Keratinocyte (primary cell): ENCODE measurements at regions not wholly inside any gene's neighbourhood (a gene's known extent, or its start where the extent isn't known, plus 50 kb on each side); places are given as distances from the start of the nearest gene placed in this dataset.

Source experiments
- DNase-seq: peaks from one replicate; pipeline ENCODE4 v3.0.0-alpha.2; 2011; ENCODE audit warnings: low read depth, missing footprints, low spot score
- FAIRE-seq: peaks from 2 replicates; lab custom pipeline; 2011; peaks lifted over from hg19 to GRCh38; lab: Jason Lieb, UNC
- H2AFZ ChIP-seq: 2 replicates; pipeline ENCODE4 v1.6.0; 2012; ENCODE audit warnings: low read length, control low read depth, inconsistent platforms; ENCODE audit not compliant: control insufficient read depth
- H3K27ac ChIP-seq: 2 replicates; pipeline ENCODE4 v1.5.1; 2011; ENCODE audit warnings: low read length; ENCODE audit not compliant: control insufficient read depth, insufficient read depth
- H3K27me3 ChIP-seq: 3 replicates; pipeline ENCODE4 v1.6.0; 2011; ENCODE audit warnings: low read length; ENCODE audit not compliant: control insufficient read depth, insufficient read depth; ENCODE audit errors: extremely low read depth
- H3K36me3 ChIP-seq, 2 experiments: 2 replicates in 1 of 2; 3 replicates in 1 of 2; pipeline ENCODE4 v1.5.1; 2011; ENCODE audit warnings: low read length in 2 of 2, mild to moderate bottlenecking in 1 of 2; ENCODE audit not compliant: control insufficient read depth in 2 of 2, insufficient read depth in 2 of 2; ENCODE audit errors: extremely low read depth in 1 of 2
- H3K4me1 ChIP-seq: 3 replicates; pipeline ENCODE4 v1.5.1; 2011; ENCODE audit warnings: low read length; ENCODE audit not compliant: control insufficient read depth, insufficient read depth; ENCODE audit errors: extremely low read depth
- H3K4me2 ChIP-seq: 3 replicates; pipeline ENCODE4 v1.6.0; 2011; ENCODE audit warnings: low read depth, low read length; ENCODE audit not compliant: control insufficient read depth, insufficient read depth; ENCODE audit errors: extremely low read depth
- H3K4me3 ChIP-seq, 3 experiments: fragments of 200-600 bp in 1 of 3; sonication (generic) in 1 of 3; 2 replicates in 2 of 3; 3 replicates in 1 of 3; pipeline ENCODE4 v1.5.1; 2011 to 2016; ENCODE audit warnings: low read length in 3 of 3, mild to moderate bottlenecking in 3 of 3, control low read depth in 2 of 3, inconsistent platforms in 1 of 3, low read depth in 1 of 3, mixed read lengths in 1 of 3, mixed run types in 1 of 3, moderate library complexity in 1 of 3; ENCODE audit not compliant: control insufficient read depth in 2 of 3, insufficient read depth in 2 of 3; ENCODE audit errors: extremely low read depth in 1 of 3
- H3K79me2 ChIP-seq: 2 replicates; pipeline ENCODE4 v1.6.0; 2012; ENCODE audit warnings: low read length; ENCODE audit not compliant: control insufficient read depth, insufficient read depth
- H3K9ac ChIP-seq: 3 replicates; pipeline ENCODE4 v1.6.0; 2011; ENCODE audit warnings: low read length; ENCODE audit not compliant: control insufficient read depth, insufficient read depth; ENCODE audit errors: extremely low read depth
- H3K9me1 ChIP-seq: 3 replicates; pipeline ENCODE4 v1.6.0; 2011; ENCODE audit warnings: low read length; ENCODE audit not compliant: control insufficient read depth, insufficient read depth; ENCODE audit errors: extremely low read depth
- H3K9me3 ChIP-seq: 2 replicates; pipeline ENCODE4 v1.5.1; 2012; ENCODE audit warnings: low read depth, low read length; ENCODE audit not compliant: control insufficient read depth
- H4K20me1 ChIP-seq: 3 replicates; pipeline ENCODE4 v1.6.0; 2011; ENCODE audit warnings: low read length; ENCODE audit not compliant: control insufficient read depth, insufficient read depth; ENCODE audit errors: extremely low read depth
- CTCF ChIP-seq, 3 experiments: IDR thresholded peaks in 1 of 3; conservative IDR thresholded peaks in 1 of 3; optimal IDR thresholded peaks in 1 of 3; 2 replicates in 2 of 3; 3 replicates in 1 of 3; pipeline versions ENCODE3 to v1.5.1; 2011; ENCODE audit warnings: low read length in 3 of 3, mild to moderate bottlenecking in 3 of 3, moderate library complexity in 2 of 3, control low read depth in 1 of 3, inconsistent platforms in 1 of 3; ENCODE audit not compliant: insufficient read depth in 2 of 3; ENCODE audit errors: extremely low read depth in 1 of 3
- EZH2 ChIP-seq: IDR thresholded peaks from one replicate; pipeline ENCODE4 v1.6.1; 2012; ENCODE audit warnings: inconsistent platforms, mild to moderate bottlenecking, low read length, moderate library complexity
- dilution Hi-C: fragments of 300-500 bp; cut with MboI; formaldehyde crosslinking; loops from one replicate; pipeline ENCODE4 v1.7.0; 2020; ENCODE audit warnings: low sequenced_read_pairs; ENCODE audit not compliant: extremely low pct_ligation_motif_present

- no peak for FAIRE-seq
- TF ChIP-seq EZH2 (no peak), CTCF (optimal IDR thresholded peaks at IDR 0.05 in 1 of 3, IDR thresholded peaks at IDR 0.05 in 1 of 3, conservative IDR thresholded peaks at IDR 0.05 in 1 of 3; ENCODE audit: extremely low read depth in 1 of 3, insufficient read depth in 2 of 3, low read length in 3 of 3) (no peak)
- dilution Hi-C loops, result no loop called here
Observed at GRCh38 chr14:29462321-29462720, 465.3 kb downstream of the PRKD1 start.

GRCh38 chr14:29462772-29463171 is 464.9 kb downstream of the PRKD1 start:
- H3K9me1 ChIP-seq, result no peaks in the 10 kb centered on the region
- dilution Hi-C loops, result no loop called here

More at GRCh38 chr14:29462321-29462720, 465.3 kb downstream of the PRKD1 start:
- H3K9me1 ChIP-seq, result no peaks in the 10 kb centered on the region
- H3K4me2 ChIP-seq, result no peak overlapping the region
- no peak overlapping the region for H3K4me3 ChIP-seq
- H3K27me3 ChIP-seq, result no peaks in the 10 kb centered on the region
- H4K20me1 ChIP-seq, result no peaks in the 10 kb centered on the region
- DNase-seq, result no peak
- H3K27ac ChIP-seq, result no peak overlapping the region
- H3K9me3 ChIP-seq, result no peaks in the 10 kb centered on the region
- H3K36me3 ChIP-seq, result no peaks in the 10 kb centered on the region
- H3K9ac ChIP-seq, result no peak overlapping the region
- H2AFZ ChIP-seq, result no peak overlapping the region
- H3K79me2 ChIP-seq, result no peaks in the 10 kb centered on the region
- H3K4me1 ChIP-seq, result no peaks in the 10 kb centered on the region

More at GRCh38 chr14:29462772-29463171, 464.9 kb downstream of the PRKD1 start:
- Histone ChIP-seq H3K9me3 (no peaks in the 10 kb centered on the region), H3K79me2 (no peaks in the 10 kb centered on the region), H3K27ac (no peak overlapping the region), H2AFZ (no peak overlapping the region), H4K20me1 (no peaks in the 10 kb centered on the region), H3K27me3 (no peaks in the 10 kb centered on the region), H3K4me3 (no peak overlapping the region), H3K36me3 (no peaks in the 10 kb centered on the region), H3K9ac (no peak overlapping the region), H3K4me1 (no peaks in the 10 kb centered on the region), H3K4me2 (no peak overlapping the region)
- no peak for DNase-seq
- FAIRE-seq, result no peak
- TF ChIP-seq EZH2 (no peak), CTCF (optimal IDR thresholded peaks at IDR 0.05 in 1 of 3, IDR thresholded peaks at IDR 0.05 in 1 of 3, conservative IDR thresholded peaks at IDR 0.05 in 1 of 3; ENCODE audit: extremely low read depth in 1 of 3, insufficient read depth in 2 of 3, low read length in 3 of 3) (no peak)
